SHP77 treated with DMSO at 0.1 percent for 48 hours (cell line): ENCODE measurements at regions not wholly inside any gene's neighbourhood (a gene's known extent, or its start where the extent isn't known, plus 50 kb on each side); places are given as distances from the start of the nearest gene placed in this dataset.
"Not testable (repeated sequence)": the region's sequence is repeated elsewhere in the genome, so short reads cannot be mapped to it uniquely, and the experiment has no call there.

Experiments used
- DNase-seq: peaks from one replicate; lab custom pipeline; 2025; lab: John Stamatoyannopoulos, UW

DNA sequence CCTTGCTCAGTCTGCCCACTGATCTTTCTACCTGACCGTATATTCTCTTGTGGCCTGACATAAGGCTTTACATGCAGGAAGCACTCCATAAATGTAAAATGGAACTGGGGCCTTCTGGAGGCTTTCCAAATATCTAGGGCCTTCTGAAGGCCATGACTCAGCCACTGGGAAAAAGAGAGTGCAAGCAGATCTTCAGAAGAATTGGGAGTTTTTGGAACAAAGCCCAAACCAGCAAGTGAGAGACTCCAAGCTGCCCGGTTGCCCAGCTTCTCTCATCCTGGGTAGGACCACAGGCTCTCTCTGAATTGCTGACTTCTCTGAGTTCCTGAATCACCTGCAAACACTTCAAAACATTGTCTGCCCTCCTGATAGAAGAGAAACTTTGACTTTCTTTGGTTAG, 107.9 kb upstream of the BMAL1 start:
- DNase-seq: no peak

DNA sequence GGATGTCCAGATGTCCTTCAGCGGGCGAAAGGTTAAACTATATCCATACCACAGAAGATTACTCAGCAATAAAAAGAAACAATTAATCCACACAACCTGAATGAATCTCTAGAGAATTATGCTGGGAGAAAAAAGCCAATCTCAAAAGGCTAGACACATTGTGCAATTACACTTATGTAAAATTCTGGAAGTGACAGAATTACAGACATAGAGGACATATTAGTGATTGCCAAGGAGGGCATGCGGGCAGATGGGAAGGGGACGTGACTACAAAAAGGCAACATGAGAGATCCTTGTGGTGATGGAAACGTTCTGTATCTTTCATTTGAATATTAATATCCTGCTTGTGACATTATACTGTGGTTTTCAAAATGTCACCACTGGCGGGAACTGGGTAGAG, 103.5 kb upstream of the BMAL1 start:
- DNase-seq: no peak

DNA sequence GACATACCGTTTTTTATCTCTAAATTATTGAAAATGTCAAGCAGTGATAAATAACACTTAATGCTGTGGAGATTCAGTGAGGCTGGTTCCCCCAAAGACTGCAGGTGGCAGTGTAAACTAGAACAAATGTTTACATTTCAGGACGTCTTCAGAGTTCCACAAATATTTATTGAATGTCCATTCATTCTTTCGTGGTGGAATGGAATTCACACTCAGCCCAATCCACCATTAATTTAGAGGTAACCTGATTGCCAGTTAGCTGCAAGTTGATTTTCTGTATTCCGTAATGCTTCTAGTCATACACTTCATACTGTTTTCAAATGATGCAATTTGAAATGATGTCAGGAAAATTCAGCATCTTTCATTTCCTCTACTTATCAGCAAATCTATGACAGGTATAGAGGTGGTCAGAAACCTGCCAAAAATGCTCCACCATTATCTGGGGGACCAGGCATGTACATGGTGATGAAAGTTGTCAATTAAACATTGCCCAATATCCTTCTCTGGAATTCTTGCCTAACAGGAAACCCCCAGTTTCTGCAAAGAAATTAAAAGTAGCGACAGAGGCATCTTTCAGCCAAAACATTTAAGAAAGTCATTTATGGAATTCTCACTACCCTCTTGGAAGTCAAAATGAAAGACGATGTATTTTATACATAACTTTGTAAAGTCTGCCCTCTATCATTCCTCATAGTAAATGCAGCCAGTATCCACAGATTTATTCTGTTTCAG, 94.3 kb upstream of the BMAL1 start:
- no peak for DNase-seq

DNA sequence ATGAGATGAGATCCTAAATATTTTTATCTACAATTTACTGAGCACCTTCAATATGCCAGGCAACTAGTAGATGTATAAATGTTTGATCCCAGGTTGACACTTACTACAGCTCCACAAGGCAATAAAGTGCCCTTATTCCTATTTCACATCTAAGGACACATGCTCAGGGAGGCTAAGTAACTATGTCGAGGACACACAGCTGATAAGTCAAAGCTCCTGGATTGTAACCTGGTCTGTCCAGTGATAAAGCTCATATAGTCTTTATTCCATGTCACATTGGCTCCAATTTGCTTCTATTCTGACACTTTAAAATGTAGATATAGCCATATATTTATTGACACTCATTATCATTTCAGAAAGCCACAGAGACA, 93.8 kb upstream of the BMAL1 start:
- DNase-seq: no peak

DNA sequence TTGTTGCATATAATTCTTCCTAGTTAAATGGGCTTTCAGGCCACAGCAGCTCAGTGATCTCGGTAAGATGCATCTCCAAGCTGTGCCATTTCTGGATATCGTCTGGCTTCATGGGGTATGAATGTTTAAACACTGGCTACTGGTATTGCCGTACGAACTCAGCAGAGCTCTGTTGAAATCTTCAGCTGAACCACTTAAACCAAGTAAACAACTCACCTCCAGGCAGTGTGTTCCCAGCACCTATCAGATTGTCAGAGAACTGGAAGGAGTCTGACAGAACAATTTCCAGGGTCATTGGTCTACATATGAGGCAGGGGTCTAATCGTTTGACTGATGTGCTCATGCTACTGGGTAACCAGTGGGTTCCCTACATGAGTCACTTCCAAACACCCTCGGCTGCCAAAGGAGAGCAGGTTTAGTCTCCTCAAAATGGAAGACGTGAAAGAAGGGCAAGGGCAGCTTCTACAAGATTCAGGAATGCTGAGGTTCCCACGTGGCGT, 93.2 kb upstream of the BMAL1 start:
- DNase-seq: no peak

DNA sequence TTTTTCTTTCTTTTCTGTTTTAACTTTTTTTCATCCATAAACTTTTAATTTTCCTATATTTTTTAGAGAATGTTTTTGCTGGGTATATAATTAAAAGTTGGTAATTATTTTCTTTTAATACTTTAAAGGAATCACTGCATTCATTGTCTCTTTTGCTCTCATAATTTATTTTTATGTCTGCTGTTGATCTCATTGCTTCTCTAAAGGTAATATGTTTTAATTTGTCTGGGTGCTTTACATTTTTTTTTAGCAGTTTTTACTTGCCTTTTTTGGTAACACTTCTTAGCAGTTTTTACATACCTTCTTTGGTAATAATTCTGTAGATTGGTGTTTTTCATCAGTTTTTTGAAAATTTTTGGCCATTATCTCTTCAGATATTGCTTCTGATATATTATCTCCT, 89.4 kb upstream of the BMAL1 start:
- no peak for DNase-seq

DNA sequence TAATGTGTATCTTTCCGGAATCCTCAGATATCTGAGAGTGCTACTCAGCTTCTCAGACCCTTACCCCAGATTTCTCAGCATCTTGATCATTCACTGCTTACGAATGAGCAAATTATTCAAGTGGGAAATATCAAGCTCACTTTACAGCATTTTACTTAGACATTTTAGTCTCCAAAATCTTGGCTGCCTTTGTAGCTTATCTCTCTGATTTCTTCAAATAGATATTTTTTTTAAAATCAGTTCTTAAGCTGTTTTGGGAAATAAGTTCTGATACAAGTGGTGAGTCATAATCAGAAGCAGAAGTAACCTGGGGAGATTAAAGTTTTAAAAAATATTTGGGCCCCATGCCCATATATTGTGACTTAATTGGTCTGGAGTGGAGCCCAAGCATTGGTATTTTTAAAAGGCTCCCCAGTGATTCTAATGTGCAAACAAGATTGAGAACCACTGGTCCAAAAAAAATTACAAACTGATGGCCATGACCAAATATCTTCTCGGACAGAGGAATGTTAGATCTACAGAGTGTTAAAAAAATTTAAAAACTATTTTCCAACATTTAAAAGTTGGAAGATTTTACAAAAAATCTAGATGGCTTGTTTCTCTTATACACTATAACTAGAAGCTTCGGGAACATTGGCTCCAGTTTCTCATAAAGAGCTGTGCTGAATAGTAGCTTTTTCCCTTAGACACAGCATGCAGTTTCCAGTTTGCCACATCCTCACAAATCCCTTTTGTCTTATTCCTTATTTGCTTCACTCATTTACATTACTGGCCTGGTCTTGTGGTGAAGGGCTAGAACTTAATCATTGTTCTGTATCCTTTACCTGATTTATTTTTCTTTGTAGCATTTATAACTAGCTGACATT, 87.8 kb upstream of the BMAL1 start:
- no peak for DNase-seq

DNA sequence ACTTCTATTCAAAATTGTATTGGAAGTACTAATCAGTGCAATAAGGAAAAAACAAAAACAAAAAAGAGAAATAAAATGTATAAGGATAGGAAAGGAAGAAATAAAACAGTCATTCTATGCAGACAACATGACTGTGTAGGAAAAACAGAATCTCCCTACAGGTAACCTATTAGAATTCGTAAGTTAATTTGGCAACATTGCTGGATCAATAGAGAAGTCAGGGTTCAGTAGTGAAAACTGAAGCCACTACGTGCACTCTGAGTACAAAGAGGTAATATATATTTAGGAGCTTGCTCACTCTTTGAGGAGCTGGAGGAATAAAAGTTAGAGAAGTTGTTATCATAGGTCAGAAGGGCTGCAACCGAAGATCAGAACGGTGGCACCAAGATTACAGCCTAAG, 84.0 kb upstream of the BMAL1 start:
- DNase-seq: no peak

DNA sequence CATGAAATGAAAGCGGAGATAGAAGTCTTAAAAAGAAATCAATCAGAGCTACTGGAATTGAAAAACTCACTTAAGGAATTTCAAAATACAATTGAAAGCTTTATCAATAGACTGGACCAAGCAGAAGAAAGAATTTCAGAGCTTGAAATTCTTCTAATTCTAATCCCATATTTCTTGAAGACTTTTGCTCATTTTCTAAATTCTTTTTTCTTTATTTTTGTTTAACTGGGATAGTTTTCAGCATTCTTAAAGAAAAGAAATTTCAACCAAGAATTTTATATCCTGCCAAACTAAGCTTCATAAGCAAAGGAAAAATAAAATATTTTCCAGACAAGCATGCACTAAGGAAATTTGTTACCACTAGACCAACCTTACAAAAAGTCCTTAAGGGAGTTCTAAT, 80.2 kb upstream of the BMAL1 start:
- not testable (repeated sequence) for DNase-seq

DNA sequence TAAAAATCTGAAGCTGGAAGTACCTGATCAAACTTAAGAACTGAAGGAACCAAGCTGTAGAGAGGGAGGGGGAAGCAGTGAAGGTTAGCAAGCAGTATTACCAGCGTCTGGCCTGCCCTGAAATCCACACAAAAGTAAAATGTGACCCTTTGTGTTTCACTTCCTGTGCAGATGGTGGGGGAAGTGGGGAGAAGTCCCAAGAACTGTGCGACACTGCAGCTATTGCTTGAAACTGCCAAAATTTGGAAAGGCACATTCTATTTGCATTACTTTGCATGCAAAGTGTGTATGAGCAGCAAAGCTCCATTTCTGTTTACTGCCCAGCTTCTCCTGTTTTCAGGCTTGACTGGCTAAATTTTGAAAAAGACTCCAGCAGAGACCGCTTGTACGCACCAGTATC, 72.1 kb upstream of the BMAL1 start:
- DNase-seq: no peak

DNA sequence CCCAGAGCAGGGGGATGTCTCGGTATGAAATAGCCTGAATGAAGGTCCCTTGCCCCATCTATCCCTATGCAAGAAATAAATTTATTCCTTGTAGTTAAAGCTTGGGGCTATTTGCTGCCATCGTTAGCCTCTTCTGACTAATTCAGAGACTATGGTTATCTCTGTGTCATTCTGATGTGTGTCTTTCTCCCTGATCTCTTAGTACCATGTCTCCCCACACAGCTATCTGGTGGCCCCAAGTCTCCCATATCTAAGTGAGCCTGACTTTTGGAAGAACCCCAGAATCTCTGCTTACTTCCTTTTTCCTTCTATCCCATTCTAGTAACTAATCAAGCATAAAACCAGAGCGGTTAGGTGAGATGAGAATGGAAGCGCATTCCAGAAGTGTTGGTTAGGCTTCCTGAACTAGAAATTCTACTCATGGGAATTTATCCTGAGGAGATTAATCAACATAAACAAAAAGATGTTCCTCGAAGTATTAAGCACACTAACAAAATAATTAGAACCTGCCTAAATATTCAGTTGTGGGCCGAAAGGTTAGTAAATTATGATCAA, 71.4 kb upstream of the BMAL1 start:
- DNase-seq: no peak

DNA sequence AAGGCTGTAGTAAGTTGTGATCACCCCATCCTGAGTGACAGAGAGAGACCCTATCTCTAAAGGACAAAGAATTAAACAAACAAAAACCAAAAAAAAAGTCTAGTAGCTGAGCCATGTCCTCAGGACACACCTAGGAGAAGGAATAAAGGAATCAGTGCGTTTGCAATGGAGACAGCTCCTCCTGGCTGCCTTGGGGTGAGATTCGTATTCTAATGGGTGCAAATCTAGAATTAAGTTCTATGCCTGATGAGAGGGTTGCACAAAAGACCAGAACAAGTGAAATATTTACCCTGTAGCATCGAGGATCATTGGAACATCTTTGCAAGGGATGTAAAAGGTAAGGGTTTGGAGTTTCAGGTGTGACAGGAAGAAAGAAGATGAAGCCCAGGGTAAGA, 70.3 kb upstream of the BMAL1 start:
- DNase-seq: no peak

DNA sequence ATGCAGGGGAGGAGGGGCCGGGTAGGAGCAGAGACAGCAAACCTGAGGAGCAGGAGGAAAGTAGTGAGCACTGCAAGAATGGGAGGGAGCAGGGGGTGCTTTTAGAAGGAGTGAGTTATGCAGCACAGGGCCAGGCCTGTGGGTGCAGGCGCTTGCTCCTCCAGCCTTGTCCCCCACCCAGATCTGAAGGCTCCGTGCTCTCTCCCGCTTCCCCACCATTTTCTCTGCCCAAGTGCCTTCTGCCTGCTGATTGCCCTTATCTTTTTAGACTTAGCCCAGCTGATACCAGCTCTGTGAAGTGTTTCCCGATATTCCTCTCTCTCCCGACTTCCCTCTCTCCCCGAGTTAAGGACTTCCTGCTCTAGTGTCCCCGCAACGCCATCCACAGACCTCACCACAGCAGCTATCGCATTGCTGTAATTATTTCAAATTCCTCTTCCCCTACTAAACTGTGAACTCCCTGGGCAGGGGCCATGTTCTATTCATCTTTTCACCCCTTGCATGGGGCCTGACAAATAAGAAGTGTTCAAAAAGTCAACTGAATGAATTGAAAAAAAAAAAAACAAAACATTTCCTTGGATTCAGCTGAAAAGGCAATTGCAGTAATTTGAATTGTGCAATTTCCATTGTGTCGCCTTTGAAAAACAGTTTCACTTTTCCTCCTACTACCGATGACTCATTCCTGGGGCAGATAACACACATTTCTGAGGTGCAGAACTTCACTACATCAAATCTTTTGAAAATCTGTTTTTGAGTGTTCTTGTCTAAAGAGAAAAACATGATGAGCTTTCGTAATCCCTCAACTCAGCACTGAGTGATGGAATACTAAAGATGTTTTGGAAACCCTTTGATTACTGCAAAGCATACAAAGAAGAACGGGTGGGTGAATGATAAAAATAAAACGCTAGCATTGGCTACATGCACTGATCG, 69.7 kb upstream of the BMAL1 start:
- no peak for DNase-seq

DNA sequence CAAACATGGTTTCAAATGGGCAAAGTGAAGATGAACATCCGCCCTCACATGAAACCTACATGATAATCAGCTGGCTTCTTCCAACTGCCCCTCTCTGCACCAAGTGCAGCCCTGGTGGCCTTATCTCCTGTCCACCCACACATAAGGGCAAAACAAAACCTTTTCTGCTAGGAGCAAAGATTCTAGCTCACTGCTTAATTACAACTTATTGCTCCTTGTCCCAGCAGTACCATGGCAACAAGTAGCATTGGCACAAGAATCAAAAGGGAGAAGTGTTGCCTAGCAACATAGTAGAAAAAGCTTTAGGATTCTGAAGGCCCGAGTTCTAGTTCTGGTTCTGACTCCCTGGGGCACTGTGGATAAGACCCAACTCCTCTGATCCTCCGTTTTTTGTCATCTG, 68.7 kb upstream of the BMAL1 start:
- DNase-seq: no peak

DNA sequence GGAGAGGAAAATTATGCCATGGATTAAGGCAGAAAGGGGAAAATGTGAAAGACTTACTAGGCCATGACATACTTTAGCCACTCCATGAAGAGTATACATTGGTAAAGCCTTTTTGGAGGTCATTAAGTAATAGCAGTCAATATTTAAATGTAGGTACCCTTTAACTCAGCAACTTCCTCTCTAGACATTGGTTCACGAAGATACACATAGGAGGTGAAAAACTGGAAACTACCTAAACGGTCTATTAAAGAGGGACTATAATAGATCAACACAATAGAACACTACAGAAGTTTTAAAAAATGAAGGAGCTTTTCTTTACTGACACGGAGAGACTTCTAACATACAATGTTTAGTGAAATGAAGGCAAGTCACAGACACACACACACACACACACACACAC, 68.2 kb upstream of the BMAL1 start:
- DNase-seq: no peak

DNA sequence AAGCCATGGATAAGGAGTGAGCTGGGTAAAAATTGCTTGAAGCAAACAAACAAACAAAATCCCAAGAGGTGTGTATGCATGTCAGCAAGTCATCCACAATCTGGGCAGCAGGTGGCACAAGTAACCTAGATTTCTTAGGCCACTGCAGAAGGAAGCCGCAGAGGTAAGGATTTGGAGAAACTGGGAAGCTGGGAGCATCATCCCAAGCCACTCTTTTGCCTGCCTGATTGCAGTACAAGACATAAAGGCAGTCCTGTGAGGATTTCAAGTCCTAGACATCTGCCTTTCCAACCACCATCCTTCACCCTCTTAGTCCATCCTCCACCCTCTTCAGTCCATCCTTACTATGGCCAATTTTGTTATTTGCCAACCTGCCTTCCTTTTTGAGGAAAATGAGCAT, 67.2 kb upstream of the BMAL1 start:
- no peak for DNase-seq

DNA sequence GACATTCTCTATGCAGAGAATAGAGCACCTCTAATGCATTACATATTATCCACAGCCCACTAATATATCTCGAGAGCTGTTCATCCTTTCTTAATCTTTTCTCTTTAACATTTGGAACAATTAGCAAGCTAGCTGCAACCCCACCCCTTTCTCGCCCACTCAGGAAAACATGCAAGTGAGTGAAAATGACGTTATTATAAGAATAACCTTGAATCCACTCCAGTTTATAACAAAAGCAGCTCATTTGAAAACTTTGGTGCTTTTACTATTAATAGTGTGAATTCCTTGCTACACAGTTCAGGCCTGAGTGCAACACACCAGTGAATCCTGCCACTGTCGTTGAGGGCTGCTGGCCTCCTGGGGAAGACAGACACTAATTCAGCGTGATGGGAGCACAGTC, 63.3 kb upstream of the BMAL1 start:
- DNase-seq: no peak

DNA sequence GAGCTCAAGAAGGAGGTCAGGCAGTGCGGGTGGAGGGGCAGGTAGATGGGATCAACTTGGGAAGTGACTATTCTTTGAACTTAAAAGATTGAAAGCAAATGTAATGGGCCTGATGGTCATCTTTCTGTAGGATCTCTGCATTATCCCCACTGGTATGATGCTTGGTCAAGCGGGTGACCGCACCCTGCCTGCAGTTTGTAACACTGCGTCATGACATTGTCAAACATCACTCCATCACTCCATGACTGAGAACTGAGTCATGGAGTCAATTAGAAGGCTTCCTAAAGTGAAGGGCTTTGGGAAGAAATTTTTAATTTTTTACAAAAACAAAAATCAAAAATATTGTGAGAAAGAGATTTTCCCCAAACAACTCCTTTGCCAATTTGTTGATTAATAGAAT, 62.4 kb upstream of the BMAL1 start:
- no peak for DNase-seq

DNA sequence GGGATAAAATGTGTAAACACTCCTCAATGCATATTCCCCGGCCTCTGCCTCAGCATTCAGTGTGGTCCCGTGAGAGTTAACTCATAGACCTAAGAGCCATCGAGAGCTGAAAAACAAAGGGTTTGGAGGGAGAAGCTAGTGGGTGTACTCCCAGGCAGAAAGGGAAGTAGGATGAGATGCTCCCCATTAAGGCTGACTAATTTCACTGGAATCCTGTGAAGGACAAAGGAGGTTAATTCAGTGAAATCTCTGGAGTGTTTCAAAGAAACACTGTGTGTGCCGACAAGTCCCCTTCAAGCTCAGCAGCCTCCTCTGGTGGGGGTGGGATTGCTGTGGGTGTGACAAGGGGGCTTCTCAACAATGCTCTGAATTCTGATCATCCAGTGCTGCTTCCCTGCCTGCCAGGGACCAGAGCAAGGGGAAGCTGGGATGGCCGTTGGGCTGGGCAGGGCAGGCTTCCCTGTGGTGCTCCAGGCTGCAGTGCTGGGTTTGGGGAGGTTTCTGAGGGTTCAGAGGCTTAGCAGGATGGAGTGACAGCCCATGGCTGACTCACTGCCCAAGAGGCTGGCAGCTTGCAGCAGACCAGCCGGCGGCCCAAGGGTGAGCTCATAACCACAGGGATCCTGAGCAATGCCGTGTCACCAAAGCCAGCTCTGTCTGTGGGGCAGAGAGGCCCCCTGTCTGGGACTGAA, 61.4 kb upstream of the BMAL1 start:
- DNase-seq: no peak

DNA sequence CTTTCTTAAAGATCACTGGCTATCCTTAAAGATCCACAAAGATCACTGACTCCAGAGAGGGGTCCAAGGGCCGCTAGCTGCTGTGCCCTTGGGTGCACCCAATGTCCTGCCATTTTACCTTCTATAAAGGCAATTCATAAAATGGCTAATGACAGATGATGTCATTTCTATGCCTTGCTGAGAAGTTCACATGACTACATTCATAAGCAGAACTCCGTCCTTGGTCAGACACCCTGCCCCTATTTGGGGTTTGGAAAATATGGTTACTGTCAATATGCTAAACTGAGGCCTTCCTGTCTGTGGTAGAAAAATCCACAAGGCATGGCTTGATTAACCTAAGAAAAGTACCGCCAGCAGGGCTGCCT, 60.9 kb upstream of the BMAL1 start:
- DNase-seq: no peak

DNA sequence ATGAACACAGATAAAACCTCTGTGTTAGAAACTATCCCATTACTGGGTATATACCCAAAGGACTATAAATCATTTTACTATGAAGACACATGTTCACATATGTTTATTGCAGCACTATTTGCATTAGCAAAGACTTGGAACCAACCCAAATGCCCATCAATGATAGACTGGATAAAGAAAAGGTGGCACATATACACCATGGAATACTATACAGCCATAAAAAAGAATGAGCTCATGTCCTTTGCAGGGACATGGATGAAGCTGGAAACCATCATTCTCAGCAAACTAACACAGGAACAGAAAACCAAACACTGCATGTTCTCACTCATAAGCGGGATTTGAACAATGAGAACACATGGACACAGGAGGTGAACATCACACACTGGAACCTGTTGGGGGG, 58.9 kb upstream of the BMAL1 start:
- not testable (repeated sequence) for DNase-seq

DNA sequence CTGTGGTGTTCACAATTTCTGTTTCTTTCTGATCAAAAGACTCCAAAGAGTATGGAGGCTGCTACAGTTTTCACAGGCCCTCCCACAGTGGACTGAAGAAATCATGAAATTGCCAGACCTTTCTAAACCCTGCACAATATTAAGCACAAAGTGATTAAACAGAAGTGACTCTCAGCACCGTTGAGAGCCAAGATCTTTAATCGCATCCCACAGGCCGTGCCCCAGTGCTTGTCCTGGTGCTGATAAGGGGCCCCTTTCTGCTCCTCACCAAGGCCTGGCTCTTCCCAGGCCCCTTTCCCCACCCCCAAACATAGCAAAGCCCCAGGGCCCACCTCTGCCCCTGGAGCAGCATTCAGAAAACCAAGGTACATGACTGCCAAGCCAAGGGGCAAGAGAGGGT, 57.4 kb upstream of the BMAL1 start:
- no peak for DNase-seq
